Mucosa of descending colon (tissue), 3 donors: ENCODE measurements at regions not wholly inside any gene's neighbourhood (a gene's known extent, or its start where the extent isn't known, plus 50 kb on each side); places are given as distances from the start of the nearest gene placed in this dataset.

ENCODE experiments used
- ATAC-seq: fragments of 200-7000 bp; cut with Tn5 transposase; one replicate; pipeline ENCODE4 v1.9.1; 2020; ENCODE audit warnings: mild to moderate bottlenecking, moderate library complexity
- DNase-seq, 3 donors: peaks; one replicate each; pipeline ENCODE4 v3.0.0-alpha.2; 2020
- H3K36me3 ChIP-seq: fragments of 200-600 bp; one replicate; pipeline ENCODE4 v1.8.0; 2021; ENCODE audit warnings: low read depth, mild to moderate bottlenecking
- H3K4me1 ChIP-seq: fragments of 200-600 bp; one replicate; pipeline ENCODE4 v1.8.0; 2021; ENCODE audit warnings: low read depth, mild to moderate bottlenecking
- H3K4me3 ChIP-seq: fragments of 200-600 bp; one replicate; pipeline ENCODE4 v1.8.0; 2021; ENCODE audit warnings: mild to moderate bottlenecking
- H3K9me3 ChIP-seq: fragments of 200-600 bp; one replicate; pipeline ENCODE4 v1.8.0; 2021; ENCODE audit warnings: mild to moderate bottlenecking
- intact Hi-C, 2 donors: fragments of 100-400 bp; cut with DNase I in 1 of 2; cut with micrococcal nuclease in 1 of 2; formaldehyde crosslinking; loops; one replicate each; pipeline versions ENCODE4 v1.11.0 to v1.11.1; 2022; cut with DNase I, micrococcal nuclease
- TF ChIP-seq, protein P1 (sequence below): fragments of 200-600 bp; IDR thresholded peaks from one replicate; pipeline ENCODE4 v1.8.0; 2022; ENCODE audit warnings: antibody characterized with exemption, mild to moderate bottlenecking
- donor health status: DM: no; HTN: no; CAD: no; lungs with moderate emphysema.
- donor health status: DM: no; HTN: no; CAD: no.
- donor health status: DM: no; HTN: yes; CAD: no.

DNA sequence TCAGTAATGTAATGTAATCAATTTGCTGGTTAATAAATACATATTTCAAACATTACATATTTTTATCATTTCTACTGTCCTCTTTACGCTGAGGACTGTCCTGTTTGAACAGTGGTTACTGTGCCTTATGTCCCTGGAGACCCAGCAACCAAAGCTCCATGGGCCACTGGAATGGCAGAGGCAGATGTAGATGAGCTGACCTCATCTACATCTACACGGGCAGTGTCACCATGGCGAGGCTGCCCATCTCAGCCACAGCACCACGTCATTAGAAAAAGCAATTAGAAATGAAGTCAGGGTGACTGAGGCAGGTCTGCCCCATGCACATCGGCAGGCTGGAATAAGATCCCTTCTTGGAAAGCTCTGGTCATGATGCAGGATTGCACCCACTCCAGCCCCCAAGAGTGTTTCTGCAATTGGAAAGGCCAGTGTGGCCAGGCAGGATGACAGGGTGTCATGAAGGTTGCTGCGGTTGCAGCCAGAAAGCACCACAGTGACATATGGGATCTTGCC, 237.5 kb downstream of the NDUFA10 start:
- intact Hi-C loops, result no loop called here
- no peak for DNase-seq
- TF ChIP-seq, protein P1, sequence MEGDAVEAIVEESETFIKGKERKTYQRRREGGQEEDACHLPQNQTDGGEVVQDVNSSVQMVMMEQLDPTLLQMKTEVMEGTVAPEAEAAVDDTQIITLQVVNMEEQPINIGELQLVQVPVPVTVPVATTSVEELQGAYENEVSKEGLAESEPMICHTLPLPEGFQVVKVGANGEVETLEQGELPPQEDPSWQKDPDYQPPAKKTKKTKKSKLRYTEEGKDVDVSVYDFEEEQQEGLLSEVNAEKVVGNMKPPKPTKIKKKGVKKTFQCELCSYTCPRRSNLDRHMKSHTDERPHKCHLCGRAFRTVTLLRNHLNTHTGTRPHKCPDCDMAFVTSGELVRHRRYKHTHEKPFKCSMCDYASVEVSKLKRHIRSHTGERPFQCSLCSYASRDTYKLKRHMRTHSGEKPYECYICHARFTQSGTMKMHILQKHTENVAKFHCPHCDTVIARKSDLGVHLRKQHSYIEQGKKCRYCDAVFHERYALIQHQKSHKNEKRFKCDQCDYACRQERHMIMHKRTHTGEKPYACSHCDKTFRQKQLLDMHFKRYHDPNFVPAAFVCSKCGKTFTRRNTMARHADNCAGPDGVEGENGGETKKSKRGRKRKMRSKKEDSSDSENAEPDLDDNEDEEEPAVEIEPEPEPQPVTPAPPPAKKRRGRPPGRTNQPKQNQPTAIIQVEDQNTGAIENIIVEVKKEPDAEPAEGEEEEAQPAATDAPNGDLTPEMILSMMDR, result no peak
- no peaks in the 10 kb centered on the region for H3K9me3 ChIP-seq
- no peak for ATAC-seq
- no peaks in the 10 kb centered on the region for H3K36me3 ChIP-seq
- no peak overlapping the region for H3K4me3 ChIP-seq
- no peaks in the 10 kb centered on the region for H3K4me1 ChIP-seq

DNA sequence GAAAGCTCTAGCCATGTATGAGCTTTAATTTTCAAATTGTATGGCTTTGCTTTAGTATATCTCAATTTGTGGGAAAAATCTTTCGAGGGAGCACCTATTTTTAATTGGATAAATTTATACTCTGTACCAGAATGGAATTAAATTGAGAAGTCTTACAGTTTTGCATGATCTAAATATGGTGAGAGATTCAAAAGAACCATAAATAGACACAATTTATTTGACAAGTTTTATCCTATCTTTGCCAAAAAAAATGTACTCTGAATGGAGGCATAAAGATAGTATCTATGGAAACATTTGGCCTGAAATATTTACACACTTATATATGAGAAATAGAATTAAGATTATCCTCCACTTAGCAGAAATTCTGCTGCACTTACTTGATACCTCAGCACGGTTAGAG, 238.4 kb downstream of the NDUFA10 start:
- H3K36me3 ChIP-seq, result no peaks in the 10 kb centered on the region
- intact Hi-C loops, result no loop called here

DNA sequence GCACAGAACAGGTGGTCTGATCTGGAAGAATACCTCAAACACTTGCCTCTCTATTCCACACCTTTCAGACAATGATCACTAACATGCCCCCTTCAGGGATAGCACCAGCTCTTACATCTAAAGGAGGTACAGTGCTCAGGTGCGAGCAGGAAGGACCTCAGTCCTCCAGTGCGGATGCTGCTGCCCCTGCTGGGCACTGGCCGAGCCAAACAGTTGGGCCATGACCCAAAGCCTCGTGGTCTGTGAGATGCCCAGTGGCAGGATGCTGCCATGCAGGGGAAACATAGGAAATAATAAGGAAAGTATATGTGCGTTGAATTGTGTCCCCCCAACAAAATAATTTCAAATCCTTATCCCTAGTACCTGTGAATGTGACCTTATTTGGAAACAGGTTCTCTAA, 243.7 kb downstream of the NDUFA10 start:
- TF ChIP-seq, protein P1, result no peak
- Histone ChIP-seq H3K9me3 (no peaks in the 10 kb centered on the region), H3K36me3 (no peaks in the 10 kb centered on the region), H3K4me1 (no peaks in the 10 kb centered on the region), H3K4me3 (no peak overlapping the region)
- ATAC-seq, result no peak
- intact Hi-C loops, result no loop called here
- no peak for DNase-seq

More for the DNA sequence above, 238.4 kb downstream of the NDUFA10 start:
- ATAC-seq (no peak), DNase-seq (no peak)
- no peak overlapping the region for H3K4me3 ChIP-seq
- H3K4me1 ChIP-seq, result no peaks in the 10 kb centered on the region
- H3K9me3 ChIP-seq, result no peaks in the 10 kb centered on the region
- TF ChIP-seq, protein P1, result no peak

DNA sequence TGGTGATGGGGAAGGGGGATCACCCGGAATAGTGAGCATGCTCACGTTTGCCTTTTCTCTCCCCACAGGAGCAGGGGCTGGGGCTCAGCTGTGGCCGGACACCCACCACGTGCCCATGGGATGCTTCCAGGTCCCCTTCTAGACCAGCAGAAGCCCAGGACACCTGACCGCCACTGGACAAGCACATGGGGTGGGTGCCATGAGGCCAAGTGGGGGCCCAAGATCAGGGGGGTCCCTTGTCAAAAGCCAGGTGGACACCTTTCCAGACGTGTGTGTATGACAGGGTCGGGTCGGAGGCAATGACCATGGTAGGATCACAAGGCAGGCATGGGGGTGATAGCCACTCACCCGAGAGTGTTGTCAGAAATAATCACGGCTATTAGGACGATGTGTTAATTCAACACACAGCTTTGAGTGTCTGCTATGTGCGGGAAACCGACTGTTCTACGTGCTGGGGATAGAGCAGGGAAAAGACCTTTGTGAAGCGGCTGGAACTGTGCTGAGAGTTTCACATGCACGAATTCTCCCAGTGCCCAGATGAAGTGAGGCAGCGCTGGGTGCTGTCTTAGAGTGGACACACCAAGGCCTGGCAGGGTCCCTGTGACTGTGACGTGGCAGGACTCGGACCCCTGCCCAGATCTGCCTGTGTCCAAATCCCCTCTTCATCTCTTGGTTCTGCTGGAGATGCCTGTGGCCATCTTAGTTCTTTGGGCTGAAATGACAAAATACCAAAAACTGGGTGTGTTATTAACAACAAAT, 244.7 kb downstream of the NDUFA10 start:
- TF ChIP-seq, protein P1, result no peak
- Histone ChIP-seq H3K36me3 (no peaks in the 10 kb centered on the region), H3K4me3 (no peak overlapping the region), H3K4me1 (no peaks in the 10 kb centered on the region), H3K9me3 (no peaks in the 10 kb centered on the region)
- intact Hi-C loops, result no loop called here
- DNase-seq (peak in 1 of 3 donors; percentile 4), ATAC-seq (no peak)

DNA sequence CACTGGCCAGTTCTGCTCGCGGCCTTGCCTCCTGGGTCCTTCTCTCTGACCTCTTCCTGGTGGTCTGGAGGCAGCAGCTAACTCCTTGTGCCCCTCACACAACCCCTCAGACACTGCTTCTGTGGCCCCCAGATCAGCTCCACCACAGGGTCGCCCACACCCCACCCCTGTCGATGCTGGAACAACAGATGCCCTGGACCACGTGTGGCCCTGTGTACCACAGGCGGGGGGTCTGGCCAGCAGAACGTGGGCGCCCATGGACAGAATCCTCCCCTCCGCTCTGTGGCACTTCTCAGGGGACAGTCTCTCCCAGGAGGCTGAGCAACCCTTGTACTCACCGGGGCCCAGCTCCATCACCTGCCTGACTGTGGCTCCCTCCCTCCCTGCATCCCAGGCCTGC, 245.6 kb downstream of the NDUFA10 start:
- Histone ChIP-seq H3K4me3 (no peak overlapping the region), H3K9me3 (no peaks in the 10 kb centered on the region), H3K36me3 (no peaks in the 10 kb centered on the region), H3K4me1 (no peaks in the 10 kb centered on the region)
- ATAC-seq, result no peak
- TF ChIP-seq, protein P1, result no peak
- DNase-seq, result peak in 1 of 3 donors; percentile 7
- intact Hi-C loops, result no loop called here
